ENCODE measurements at regions not wholly inside any gene's neighbourhood (a gene's known extent, or its start where the extent isn't known, plus 50 kb on each side); places are given as distances from the start of the nearest gene placed in this dataset.
"Not testable (repeated sequence)": the region's sequence is repeated elsewhere in the genome, so short reads cannot be mapped to it uniquely, and the experiment has no call there.

GRCh38 chr6:119924888-119925287 is 575.3 kb upstream of the MAN1A1 start:
- not testable (repeated sequence) for DNase-seq

- no peak for DNase-seq
Measured at GRCh38 chr6:119922814-119923213, 573.3 kb upstream of the MAN1A1 start.

- no peak for DNase-seq
Measured at GRCh38 chr6:119921491-119922010, 572.0 kb upstream of the MAN1A1 start.

GRCh38 chr6:119917186-119917585 is 567.6 kb upstream of the MAN1A1 start:
- DNase-seq, result no peak

GRCh38 chr6:119915971-119916370 is 566.4 kb upstream of the MAN1A1 start:
- DNase-seq, result no peak

- no peak for DNase-seq
Measured at GRCh38 chr6:119908157-119908556, 558.6 kb upstream of the MAN1A1 start.

- no peak for DNase-seq
Measured at GRCh38 chr6:119902681-119903080, 553.1 kb upstream of the MAN1A1 start.

- DNase-seq, result no peak
Measured at GRCh38 chr6:119896806-119897205, 547.2 kb upstream of the MAN1A1 start.

GRCh38 chr6:119895626-119896025 is 546.1 kb upstream of the MAN1A1 start:
- no peak for DNase-seq

GRCh38 chr6:119894811-119895210 is 545.2 kb upstream of the MAN1A1 start:
- DNase-seq, result no peak

- DNase-seq, result no peak
Measured at GRCh38 chr6:119891644-119892043, 542.1 kb upstream of the MAN1A1 start.

- no peak for DNase-seq
Measured at GRCh38 chr6:119891206-119891605, 541.6 kb upstream of the MAN1A1 start.

- no peak for DNase-seq
Measured at GRCh38 chr6:119890470-119890869, 540.9 kb upstream of the MAN1A1 start.

- no peak for DNase-seq
Measured at GRCh38 chr6:119887666-119888065, 538.1 kb upstream of the MAN1A1 start.

GRCh38 chr6:119881416-119881815 is 531.9 kb upstream of the MAN1A1 start:
- no peak for DNase-seq

GRCh38 chr6:119880840-119881239 is 531.3 kb upstream of the MAN1A1 start:
- DNase-seq, result no peak

- no peak for DNase-seq
Measured at GRCh38 chr6:119879731-119880130, 530.2 kb upstream of the MAN1A1 start.

- no peak for DNase-seq
Measured at GRCh38 chr6:119874381-119874780, 524.8 kb upstream of the MAN1A1 start.

GRCh38 chr6:119873107-119873506 is 523.5 kb upstream of the MAN1A1 start:
- no peak for DNase-seq

GRCh38 chr6:119871520-119871919 is 522.0 kb upstream of the MAN1A1 start:
- no peak for DNase-seq

- no peak for DNase-seq
Measured at GRCh38 chr6:119865466-119866350, 516.1 kb upstream of the MAN1A1 start.

GRCh38 chr6:119862719-119863118 is 513.2 kb upstream of the MAN1A1 start:
- DNase-seq, result no peak

GRCh38 chr6:119858901-119859300 is 509.3 kb upstream of the MAN1A1 start:
- DNase-seq, result no peak

- peak; percentile 41 for DNase-seq
Measured at GRCh38 chr6:119856136-119856535, 506.6 kb upstream of the MAN1A1 start.

GRCh38 chr6:119848696-119849095 is 499.1 kb upstream of the MAN1A1 start:
- DNase-seq, result no peak

Measured in activated CD4-positive, alpha-beta T cell treated with anti-CD3 and anti-CD28 coated beads, Interleukin-2, Interleukin-6, amounts not matched to agents 100 ng/mL and 50 ng/mL, durations not matched to agents 16 hours and 8 hours (primary cell).